Thymus (tissue), 11 donors: ENCODE measurements at regions not wholly inside any gene's neighbourhood (a gene's known extent, or its start where the extent isn't known, plus 50 kb on each side); places are given as distances from the start of the nearest gene placed in this dataset.
"Not testable (repeated sequence)": the region's sequence is repeated elsewhere in the genome, so short reads cannot be mapped to it uniquely, and the experiment has no call there.

Source experiments
- DNase-seq, 9 donors: peaks; one replicate each; pipeline ENCODE4 v3.0.0-alpha.2; 2013; ENCODE audit warnings: low spot score in 9 of 9, low read depth in 6 of 9, missing footprints in 1 of 9
- H3K27ac ChIP-seq, 2 donors: one replicate each; pipeline ENCODE4 v1.5.1; 2013; ENCODE audit warnings: control low read depth in 1 of 2, low read depth in 1 of 2, low read length in 1 of 2, mild to moderate bottlenecking in 1 of 2, moderate library complexity in 1 of 2
- H3K27me3 ChIP-seq, 2 donors: one replicate each; pipeline ENCODE4 v1.5.1; 2013; ENCODE audit warnings: low read length in 1 of 2; ENCODE audit not compliant: control insufficient read depth in 2 of 2, insufficient read depth in 1 of 2
- H3K36me3 ChIP-seq, 2 donors: one replicate each; pipeline ENCODE4 v1.5.1; 2013; ENCODE audit warnings: low read length in 1 of 2, mild to moderate bottlenecking in 1 of 2, moderate library complexity in 1 of 2; ENCODE audit not compliant: control insufficient read depth in 2 of 2, insufficient read depth in 2 of 2
- H3K4me1 ChIP-seq, 2 donors: one replicate each; pipeline ENCODE4 v1.5.1; 2013; ENCODE audit warnings: low read length in 2 of 2; ENCODE audit not compliant: control insufficient read depth in 2 of 2, insufficient read depth in 2 of 2
- H3K4me3 ChIP-seq, 2 donors: one replicate each; pipeline ENCODE4 v1.5.1; 2013; ENCODE audit warnings: low read length in 2 of 2, control low read depth in 1 of 2, mild to moderate bottlenecking in 1 of 2
- H3K9me3 ChIP-seq, 2 donors: one replicate each; pipeline ENCODE4 v1.5.1; 2013; ENCODE audit warnings: low read length in 1 of 2, mild to moderate bottlenecking in 1 of 2; ENCODE audit not compliant: control insufficient read depth in 2 of 2, insufficient read depth in 1 of 2
- WGBS: extraction: QIAGEN DNeasy Blood & Tissue Kit; methylation state at CpG from one replicate; pipeline ENCODE4 v1.1.7; 2013; 5-methylcytosine and 5-hydroxymethylcytosine counted together
- donor health status: healthy.

DNA sequence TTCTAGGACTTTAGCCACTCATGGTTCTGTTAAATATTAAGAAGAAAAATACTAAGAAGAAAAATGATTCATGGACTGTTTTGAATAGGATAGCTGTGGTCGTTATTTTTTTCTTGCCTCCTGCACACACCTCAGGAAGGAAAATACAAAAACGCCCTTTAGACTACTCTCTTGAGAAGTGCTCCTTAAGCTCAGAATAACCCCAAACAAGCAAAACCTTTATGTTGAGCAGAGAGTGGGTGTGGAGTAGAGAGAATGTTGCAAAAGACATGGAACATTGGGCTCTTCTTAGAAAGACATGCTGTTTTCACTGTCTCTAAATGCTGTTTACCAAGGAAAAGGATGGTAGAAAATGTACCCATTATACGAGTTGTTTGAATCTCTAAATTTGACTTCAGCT lies 140.3 kb downstream of the LMNTD1 start:
- H3K4me3 ChIP-seq, result no peak overlapping the region
- H3K4me1 ChIP-seq, result no peaks in the 10 kb centered on the region
- no peaks in the 10 kb centered on the region for H3K27me3 ChIP-seq
- H3K27ac ChIP-seq, result no peak overlapping the region
- no peaks in the 10 kb centered on the region for H3K36me3 ChIP-seq
- no peak for DNase-seq
- H3K9me3 ChIP-seq, result no peaks in the 10 kb centered on the region
- 87% methylated on average over 3 of the region's 3 CpGs for WGBS

DNA sequence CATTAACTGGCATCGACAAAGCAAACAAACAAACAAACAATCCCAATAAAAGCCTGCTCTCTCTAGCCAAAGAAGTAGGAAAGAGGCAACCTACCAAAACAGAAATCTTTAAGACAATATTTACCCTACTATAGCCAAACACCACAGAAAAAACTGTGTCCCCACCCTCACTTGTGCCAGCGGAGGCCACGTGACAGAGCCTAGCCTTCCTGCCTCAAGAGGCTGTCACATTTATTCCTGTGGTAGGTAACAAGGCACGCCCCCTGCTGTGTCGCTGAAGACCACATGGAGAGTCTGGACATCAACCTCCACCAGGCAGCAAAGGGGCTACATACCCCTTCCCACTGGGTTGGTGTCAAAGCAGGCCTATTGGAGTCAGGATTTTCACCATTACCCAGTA lies 148.1 kb downstream of the LMNTD1 start:
- Histone ChIP-seq H3K4me1 (no peaks in the 10 kb centered on the region), H3K36me3 (no peaks in the 10 kb centered on the region), H3K27ac (no peak overlapping the region), H3K9me3 (no peaks in the 10 kb centered on the region), H3K4me3 (no peak overlapping the region), H3K27me3 (no peaks in the 10 kb centered on the region)
- WGBS, result 95% methylated on average over 5 of the region's 5 CpGs
- DNase-seq, result no peak

DNA sequence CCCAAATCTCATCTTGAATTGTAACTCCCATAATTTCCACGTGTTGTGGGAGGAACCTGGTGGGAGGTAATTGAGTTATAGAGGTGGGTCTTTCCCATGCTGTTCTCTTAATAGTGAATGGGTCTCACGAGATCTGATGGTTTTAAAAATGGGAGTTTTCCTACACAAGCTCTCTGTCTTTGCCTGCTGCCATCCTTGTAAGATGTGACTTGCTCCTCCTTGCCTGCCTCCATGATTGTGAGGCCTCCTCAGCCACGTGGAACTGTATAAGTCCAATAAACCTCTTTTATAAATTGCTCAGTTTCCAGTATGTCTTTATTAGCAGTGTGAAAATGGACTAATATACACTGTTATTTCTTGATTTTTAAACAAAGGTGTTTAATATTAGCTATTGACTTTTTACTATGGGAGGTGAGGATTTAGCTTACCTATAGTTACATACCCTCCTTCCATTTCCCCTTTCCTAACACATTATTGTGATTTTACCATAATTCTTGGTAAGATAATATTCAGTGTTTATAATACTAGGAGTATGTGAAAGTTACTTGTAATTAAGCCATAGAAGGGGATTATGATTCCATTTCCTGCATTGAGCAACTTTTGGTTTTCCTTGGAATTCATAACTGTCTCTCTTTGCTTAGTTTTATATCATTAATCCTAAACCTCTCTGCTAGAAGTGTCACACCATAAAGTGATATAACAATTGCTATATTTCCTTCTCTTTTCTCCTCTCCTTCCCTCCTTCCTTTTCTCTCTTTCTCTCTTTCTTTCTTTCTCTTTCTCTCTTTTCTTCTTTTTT lies 151.0 kb upstream of the KRAS start:
- no peak for DNase-seq
- Histone ChIP-seq H3K27me3 (no peaks in the 10 kb centered on the region), H3K4me1 (no peaks in the 10 kb centered on the region), H3K27ac (no peak overlapping the region), H3K36me3 (no peaks in the 10 kb centered on the region), H3K4me3 (no peak overlapping the region), H3K9me3 (no peaks in the 10 kb centered on the region)
- WGBS, result 96% methylated on average over 3 of the region's 3 CpGs

DNA sequence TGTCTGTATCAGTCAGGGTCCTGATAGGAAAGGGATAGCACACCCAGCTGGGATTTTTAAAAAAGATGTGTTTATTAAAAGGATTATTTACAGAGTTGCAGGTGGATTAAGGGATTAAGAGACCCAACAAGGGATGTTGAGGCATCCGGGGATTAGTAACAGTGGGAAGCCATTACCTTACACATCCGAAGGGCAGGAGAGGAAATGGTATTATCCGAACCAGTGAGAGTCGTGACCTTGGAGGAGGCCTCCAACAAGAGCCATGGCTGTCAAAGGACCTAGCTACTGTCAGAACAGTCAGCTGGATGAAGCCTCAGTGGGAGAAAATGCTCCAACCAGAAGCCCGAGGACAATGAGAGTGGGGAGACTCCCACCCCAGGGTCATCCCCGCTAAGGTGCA lies 146.3 kb upstream of the KRAS start:
- Histone ChIP-seq H3K27me3 (no peaks in the 10 kb centered on the region), H3K36me3 (no peaks in the 10 kb centered on the region), H3K9me3 (no peaks in the 10 kb centered on the region), H3K4me1 (no peaks in the 10 kb centered on the region), H3K27ac (no peak overlapping the region), H3K4me3 (no peak overlapping the region)
- WGBS, result 91% methylated on average over 6 of the region's 6 CpGs
- DNase-seq, result no peak

DNA sequence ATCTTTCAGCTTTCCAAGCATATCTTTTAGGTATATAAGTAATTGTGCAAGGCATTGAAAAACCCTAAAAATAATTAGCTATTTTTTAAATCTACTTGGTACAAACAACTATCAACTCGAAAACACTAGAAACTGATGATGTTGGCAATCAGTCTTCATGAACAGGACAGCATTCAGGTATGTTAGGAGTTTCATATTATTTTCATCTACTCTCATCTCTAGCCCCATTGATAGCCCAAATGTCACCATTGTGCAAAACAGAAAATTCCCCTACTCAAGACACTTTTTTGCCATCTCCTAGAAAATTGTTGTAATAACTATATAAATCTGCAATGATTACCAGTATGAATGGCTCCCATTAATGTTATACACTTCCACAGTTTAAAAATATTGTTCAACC lies 144.5 kb upstream of the KRAS start:
- 53% methylated on average over 1 of the region's 1 CpG for WGBS

DNA sequence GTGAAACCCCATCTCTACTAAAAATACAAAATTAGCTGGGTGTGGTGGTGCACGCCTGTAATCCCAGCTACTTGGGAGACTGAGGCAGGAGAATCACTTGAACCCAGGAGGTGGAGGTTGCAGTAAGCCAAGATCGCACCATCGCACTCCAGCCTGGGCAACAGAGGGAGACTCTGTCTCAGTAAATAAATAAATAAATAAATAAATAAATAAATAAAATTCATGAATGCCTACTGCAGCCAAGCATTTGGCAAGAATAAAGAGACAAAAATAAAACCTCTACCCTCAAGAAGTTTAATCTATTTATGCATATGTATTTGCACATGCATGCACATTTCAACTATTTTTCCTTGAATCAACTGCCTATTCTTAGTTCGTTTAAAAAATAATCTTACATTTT lies 144.0 kb upstream of the KRAS start:
- 91% methylated on average over 4 of the region's 4 CpGs for WGBS
- not testable (repeated sequence) for H3K4me1 ChIP-seq, H3K27me3 ChIP-seq, H3K36me3 ChIP-seq, H3K9me3 ChIP-seq, DNase-seq, H3K4me3 ChIP-seq, H3K27ac ChIP-seq

More for the DNA sequence above, 144.5 kb upstream of the KRAS start:
- no peaks in the 10 kb centered on the region for H3K36me3 ChIP-seq
- no peaks in the 10 kb centered on the region for H3K9me3 ChIP-seq
- H3K27ac ChIP-seq, result no peak overlapping the region
- H3K4me3 ChIP-seq, result no peak overlapping the region
- DNase-seq, result no peak
- no peaks in the 10 kb centered on the region for H3K27me3 ChIP-seq
- H3K4me1 ChIP-seq, result no peaks in the 10 kb centered on the region

DNA sequence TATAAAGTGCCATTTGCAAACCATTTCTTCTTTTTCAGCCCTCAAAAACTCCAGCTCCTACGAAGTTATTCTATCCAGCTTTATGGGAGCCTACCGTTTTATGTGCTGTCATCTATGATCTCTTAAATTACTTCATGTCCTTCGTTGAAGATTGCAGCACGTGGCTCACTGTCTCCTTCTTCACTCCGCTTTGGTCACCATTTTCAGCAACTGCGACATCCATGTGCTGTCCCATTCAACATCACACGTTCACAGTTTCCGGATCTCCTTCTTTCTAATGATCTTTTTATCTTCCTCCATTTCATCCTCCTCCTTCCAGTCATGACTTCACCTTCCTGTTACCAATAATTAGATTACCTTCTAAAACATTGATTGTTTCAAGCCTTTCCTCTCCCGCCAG lies 143.3 kb upstream of the KRAS start:
- Histone ChIP-seq H3K4me3 (no peak overlapping the region), H3K36me3 (no peaks in the 10 kb centered on the region), H3K27me3 (no peaks in the 10 kb centered on the region), H3K4me1 (no peaks in the 10 kb centered on the region), H3K27ac (no peak overlapping the region), H3K9me3 (no peaks in the 10 kb centered on the region)
- DNase-seq, result no peak
- WGBS, result 96% methylated on average over 9 of the region's 9 CpGs

DNA sequence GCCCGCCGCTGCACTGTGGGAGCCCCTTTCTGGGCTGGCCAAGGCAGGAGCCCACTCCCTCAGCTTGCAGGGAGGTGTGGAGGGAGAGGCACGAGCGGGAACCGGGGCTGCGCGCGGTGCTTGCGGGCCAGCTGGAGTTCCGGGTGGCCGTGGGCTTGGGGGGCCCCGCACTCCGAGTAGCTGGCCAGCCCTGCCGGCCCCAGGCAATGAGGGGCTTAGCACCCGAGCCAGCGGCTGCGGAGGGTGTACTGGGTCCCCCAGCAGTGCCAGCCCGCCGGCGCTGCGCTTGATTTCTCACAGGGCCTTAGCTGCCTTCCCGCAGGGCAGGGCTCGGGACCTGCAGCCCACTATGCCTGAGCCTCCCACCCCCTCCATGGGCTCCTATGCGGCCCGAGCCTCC lies 140.6 kb upstream of the KRAS start:
- not testable (repeated sequence) for H3K36me3 ChIP-seq, H3K4me1 ChIP-seq, H3K27ac ChIP-seq, H3K9me3 ChIP-seq, DNase-seq, H3K27me3 ChIP-seq, H3K4me3 ChIP-seq
- WGBS, result 98% methylated on average over 25 of the region's 25 CpGs

DNA sequence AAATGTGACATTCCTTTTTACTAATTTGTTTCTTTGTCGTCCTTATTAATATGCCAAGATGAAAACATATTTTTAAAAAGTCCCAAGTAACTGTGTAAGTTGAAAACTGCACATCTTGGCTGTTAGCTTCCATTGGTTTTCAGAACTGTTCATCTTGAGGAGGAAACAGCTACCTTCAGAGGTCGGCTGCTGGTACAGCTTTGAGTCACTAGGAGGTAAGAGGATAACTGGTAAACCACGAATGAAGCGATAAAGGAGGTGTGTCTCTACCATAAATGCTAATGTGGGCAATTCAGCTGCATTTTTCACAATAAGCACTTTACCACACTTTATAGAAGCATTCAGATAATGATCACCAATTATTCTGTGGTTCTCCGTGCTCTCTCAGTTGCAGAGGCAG lies 137.5 kb upstream of the KRAS start:
- Histone ChIP-seq H3K27me3 (no peaks in the 10 kb centered on the region), H3K4me1 (peaks cover 4 to 22% of the 10 kb centered on the region in 2 donors), H3K36me3 (no peaks in the 10 kb centered on the region), H3K4me3 (no peak overlapping the region), H3K27ac (no peak overlapping the region), H3K9me3 (no peaks in the 10 kb centered on the region)
- DNase-seq, result peak in 1 of 9 donors; percentile 60
- 31% methylated on average over 5 of the region's 5 CpGs for WGBS

DNA sequence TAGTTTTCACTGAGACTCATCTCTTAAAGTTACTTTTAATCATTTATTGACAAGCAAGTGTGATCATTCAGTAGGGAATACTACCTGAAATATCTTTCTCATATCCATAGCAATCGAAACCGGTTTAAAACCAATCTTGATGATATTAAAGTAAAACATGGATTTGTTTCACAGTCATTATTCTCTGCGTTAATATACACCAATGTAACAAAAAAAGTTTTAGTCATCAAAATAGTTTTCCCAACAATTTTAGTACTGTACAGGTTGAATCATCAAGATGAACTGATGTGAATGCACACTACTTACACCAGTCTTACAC lies 137.0 kb upstream of the KRAS start:
- WGBS, result 96% methylated on average over 3 of the region's 3 CpGs
- H3K9me3 ChIP-seq, result no peaks in the 10 kb centered on the region
- no peaks in the 10 kb centered on the region for H3K36me3 ChIP-seq
- H3K4me3 ChIP-seq, result no peak overlapping the region
- DNase-seq, result no peak
- H3K27me3 ChIP-seq, result no peaks in the 10 kb centered on the region
- peaks cover 9 to 27% of the 10 kb centered on the region in 2 donors for H3K4me1 ChIP-seq
- H3K27ac ChIP-seq, result no peak overlapping the region
